SK-N-SH treated with all-trans-retinoic acid at 6 μM for 48 hours (cell line): ENCODE measurements at regions not wholly inside any gene's neighbourhood (a gene's known extent, or its start where the extent isn't known, plus 50 kb on each side); places are given as distances from the start of the nearest gene placed in this dataset.

Experiments
- ATAC-seq: fragments of 200-7000 bp; cut with Tn5 transposase; 3 replicates; pipeline ENCODE4 v1.9.1; 2020; ENCODE audit warnings: mild to moderate bottlenecking, moderate library complexity
- ARNTL ChIP-seq: fragments of 450-650 bp; formaldehyde crosslinking; IDR thresholded peaks from 2 replicates; pipeline ENCODE4 v1.5.0; 2020; ENCODE audit warnings: low read depth, mild to moderate bottlenecking, moderate library complexity, borderline replicate concordance
- BACH2 ChIP-seq: fragments of 250-450 bp; sonication (Bioruptor Pico); IDR thresholded peaks from 2 replicates; pipeline ENCODE4 v1.9.0; 2021; ENCODE audit warnings: mild to moderate bottlenecking, borderline replicate concordance
- CREB5 ChIP-seq: fragments of 250-450 bp; sonication (Bioruptor Pico); IDR thresholded peaks from 2 replicates; pipeline ENCODE4 v1.5.1; 2020; ENCODE audit warnings: low read depth, mild to moderate bottlenecking, moderate library complexity
- CSDC2 ChIP-seq: fragments of 250-450 bp; sonication (Bioruptor Pico); IDR thresholded peaks from 2 replicates; pipeline ENCODE4 v1.5.0; 2020; ENCODE audit warnings: mild to moderate bottlenecking, moderate library complexity
- ESRRG ChIP-seq: fragments of 250-450 bp; sonication (Bioruptor Pico); IDR thresholded peaks from 2 replicates; pipeline ENCODE4 v1.6.1; 2021; ENCODE audit warnings: mild to moderate bottlenecking
- ISL1 ChIP-seq: fragments of 250-450 bp; sonication (Bioruptor Pico); IDR thresholded peaks from 2 replicates; pipeline ENCODE4 v2.1.2; 2022; ENCODE audit warnings: mild to moderate bottlenecking, moderate library complexity
- OSR1 ChIP-seq: fragments of 250-450 bp; sonication (Bioruptor Pico); IDR thresholded peaks from 2 replicates; pipeline ENCODE4 v1.8.0; 2022; ENCODE audit warnings: moderate library complexity, mild to moderate bottlenecking, inconsistent platforms
- PATZ1 ChIP-seq: fragments of 250-450 bp; sonication (Bioruptor Pico); IDR thresholded peaks from 2 replicates; pipeline ENCODE4 v1.8.0; 2020; ENCODE audit warnings: mild to moderate bottlenecking, moderate library complexity, borderline replicate concordance
- PPARA ChIP-seq: fragments of 250-450 bp; sonication (Bioruptor Pico); IDR thresholded peaks from 2 replicates; pipeline ENCODE4 v1.5.0; 2020; ENCODE audit warnings: mild to moderate bottlenecking, borderline replicate concordance
- RARB ChIP-seq: fragments of 250-450 bp; sonication (Bioruptor Pico); IDR thresholded peaks from 2 replicates; pipeline ENCODE4 v1.8.0; 2021; ENCODE audit warnings: mild to moderate bottlenecking, moderate library complexity
- SNAI2 ChIP-seq: fragments of 250-450 bp; sonication (Bioruptor Pico); IDR thresholded peaks from 2 replicates; pipeline ENCODE4 v1.5.0; 2020; ENCODE audit warnings: mild to moderate bottlenecking, moderate library complexity
- TCF4 ChIP-seq: fragments of 250-450 bp; sonication (Bioruptor Pico); IDR thresholded peaks from 2 replicates; pipeline ENCODE4 v1.8.0; 2021; ENCODE audit warnings: mild to moderate bottlenecking, moderate library complexity, borderline replicate concordance
- TOX ChIP-seq: fragments of 250-450 bp; sonication (Bioruptor Pico); IDR thresholded peaks from 2 replicates; pipeline ENCODE4 v1.8.0; 2021; ENCODE audit warnings: mild to moderate bottlenecking, moderate library complexity, borderline replicate concordance
- ZC3H10 ChIP-seq: fragments of 250-450 bp; sonication (Bioruptor Pico); IDR thresholded peaks from 2 replicates; pipeline ENCODE4 v1.5.1; 2021; ENCODE audit warnings: mild to moderate bottlenecking, moderate library complexity
- ZFP3 ChIP-seq: fragments of 250-450 bp; sonication (Bioruptor Pico); IDR thresholded peaks from 2 replicates; pipeline ENCODE4 v1.5.0; 2020; ENCODE audit warnings: mild to moderate bottlenecking, moderate library complexity
- ZFP30 ChIP-seq: fragments of 450-650 bp; formaldehyde crosslinking; IDR thresholded peaks from 2 replicates; pipeline ENCODE4 v1.5.0; 2022; ENCODE audit warnings: mild to moderate bottlenecking, moderate library complexity
- ZNF565 ChIP-seq: fragments of 450-650 bp; formaldehyde crosslinking; conservative IDR thresholded peaks from 2 replicates; pipeline ENCODE4 v1.5.0; 2020; ENCODE audit warnings: low read depth, mild to moderate bottlenecking, moderate library complexity
- TF ChIP-seq, protein P1 (sequence below): fragments of 250-450 bp; sonication (Bioruptor Pico); IDR thresholded peaks from 2 replicates; pipeline ENCODE4 v1.8.0; 2021; ENCODE audit warnings: low read depth, mild to moderate bottlenecking, moderate library complexity, borderline replicate concordance
- TF ChIP-seq, protein P2 (sequence below): fragments of 250-450 bp; sonication (Bioruptor Pico); IDR thresholded peaks from 2 replicates; pipeline ENCODE4 v1.5.0; 2020; ENCODE audit warnings: mild to moderate bottlenecking, moderate library complexity
- TF ChIP-seq, protein P3 (sequence below): fragments of 250-450 bp; sonication (Bioruptor Pico); IDR thresholded peaks from 2 replicates; pipeline ENCODE4 v1.5.1; 2021; ENCODE audit warnings: mild to moderate bottlenecking, moderate library complexity

DNA sequence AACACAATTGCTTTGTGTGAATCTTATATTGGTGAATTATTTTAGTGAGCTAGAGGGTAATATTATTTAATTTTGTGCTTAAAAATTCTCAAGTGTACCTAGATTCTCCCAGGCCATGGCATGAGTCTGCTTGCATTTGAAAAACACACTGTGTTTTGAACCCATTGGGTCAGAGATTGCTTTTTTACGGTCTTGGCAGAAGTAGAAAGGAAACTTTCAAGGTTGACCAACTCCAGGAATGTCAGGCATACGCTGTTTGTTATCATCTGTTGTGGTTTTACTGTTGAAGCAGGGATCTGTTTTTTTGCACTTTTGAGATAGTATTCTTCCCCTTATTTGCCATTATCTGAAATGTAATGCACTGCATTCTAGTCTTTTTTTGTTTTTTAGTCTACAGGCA is 377.4 kb downstream of the RPRM start:
- TF ChIP-seq TCF4 (CRISPR knock-in tag) (no peak), PATZ1 (CRISPR knock-in tag) (no peak), ESRRG (no peak), RARB (no peak), TOX (no peak), ARNTL (CRISPR knock-in tag) (no peak), ZC3H10 (no peak), PPARA (CRISPR knock-in tag) (no peak), OSR1 (CRISPR knock-in tag) (no peak), BACH2 (CRISPR knock-in tag) (no peak), ISL1 (CRISPR knock-in tag) (no peak), ZNF565 (CRISPR knock-in tag) (no peak), CSDC2 (no peak), ZFP3 (CRISPR knock-in tag) (no peak), SNAI2 (no peak), ZFP30 (CRISPR knock-in tag) (no peak)
- TF ChIP-seq, protein P1, sequence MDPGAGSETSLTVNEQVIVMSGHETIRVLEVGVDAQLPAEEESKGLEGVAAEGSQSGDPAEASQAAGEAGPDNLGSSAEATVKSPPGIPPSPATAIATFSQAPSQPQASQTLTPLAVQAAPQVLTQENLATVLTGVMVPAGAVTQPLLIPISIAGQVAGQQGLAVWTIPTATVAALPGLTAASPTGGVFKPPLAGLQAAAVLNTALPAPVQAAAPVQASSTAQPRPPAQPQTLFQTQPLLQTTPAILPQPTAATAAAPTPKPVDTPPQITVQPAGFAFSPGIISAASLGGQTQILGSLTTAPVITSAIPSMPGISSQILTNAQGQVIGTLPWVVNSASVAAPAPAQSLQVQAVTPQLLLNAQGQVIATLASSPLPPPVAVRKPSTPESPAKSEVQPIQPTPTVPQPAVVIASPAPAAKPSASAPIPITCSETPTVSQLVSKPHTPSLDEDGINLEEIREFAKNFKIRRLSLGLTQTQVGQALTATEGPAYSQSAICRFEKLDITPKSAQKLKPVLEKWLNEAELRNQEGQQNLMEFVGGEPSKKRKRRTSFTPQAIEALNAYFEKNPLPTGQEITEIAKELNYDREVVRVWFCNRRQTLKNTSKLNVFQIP (CRISPR knock-in tag), result no peak
- TF ChIP-seq, protein P2, sequence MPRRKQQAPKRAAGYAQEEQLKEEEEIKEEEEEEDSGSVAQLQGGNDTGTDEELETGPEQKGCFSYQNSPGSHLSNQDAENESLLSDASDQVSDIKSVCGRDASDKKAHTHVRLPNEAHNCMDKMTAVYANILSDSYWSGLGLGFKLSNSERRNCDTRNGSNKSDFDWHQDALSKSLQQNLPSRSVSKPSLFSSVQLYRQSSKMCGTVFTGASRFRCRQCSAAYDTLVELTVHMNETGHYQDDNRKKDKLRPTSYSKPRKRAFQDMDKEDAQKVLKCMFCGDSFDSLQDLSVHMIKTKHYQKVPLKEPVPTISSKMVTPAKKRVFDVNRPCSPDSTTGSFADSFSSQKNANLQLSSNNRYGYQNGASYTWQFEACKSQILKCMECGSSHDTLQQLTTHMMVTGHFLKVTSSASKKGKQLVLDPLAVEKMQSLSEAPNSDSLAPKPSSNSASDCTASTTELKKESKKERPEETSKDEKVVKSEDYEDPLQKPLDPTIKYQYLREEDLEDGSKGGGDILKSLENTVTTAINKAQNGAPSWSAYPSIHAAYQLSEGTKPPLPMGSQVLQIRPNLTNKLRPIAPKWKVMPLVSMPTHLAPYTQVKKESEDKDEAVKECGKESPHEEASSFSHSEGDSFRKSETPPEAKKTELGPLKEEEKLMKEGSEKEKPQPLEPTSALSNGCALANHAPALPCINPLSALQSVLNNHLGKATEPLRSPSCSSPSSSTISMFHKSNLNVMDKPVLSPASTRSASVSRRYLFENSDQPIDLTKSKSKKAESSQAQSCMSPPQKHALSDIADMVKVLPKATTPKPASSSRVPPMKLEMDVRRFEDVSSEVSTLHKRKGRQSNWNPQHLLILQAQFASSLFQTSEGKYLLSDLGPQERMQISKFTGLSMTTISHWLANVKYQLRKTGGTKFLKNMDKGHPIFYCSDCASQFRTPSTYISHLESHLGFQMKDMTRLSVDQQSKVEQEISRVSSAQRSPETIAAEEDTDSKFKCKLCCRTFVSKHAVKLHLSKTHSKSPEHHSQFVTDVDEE (CRISPR knock-in tag), result no peak
- TF ChIP-seq, protein P3, sequence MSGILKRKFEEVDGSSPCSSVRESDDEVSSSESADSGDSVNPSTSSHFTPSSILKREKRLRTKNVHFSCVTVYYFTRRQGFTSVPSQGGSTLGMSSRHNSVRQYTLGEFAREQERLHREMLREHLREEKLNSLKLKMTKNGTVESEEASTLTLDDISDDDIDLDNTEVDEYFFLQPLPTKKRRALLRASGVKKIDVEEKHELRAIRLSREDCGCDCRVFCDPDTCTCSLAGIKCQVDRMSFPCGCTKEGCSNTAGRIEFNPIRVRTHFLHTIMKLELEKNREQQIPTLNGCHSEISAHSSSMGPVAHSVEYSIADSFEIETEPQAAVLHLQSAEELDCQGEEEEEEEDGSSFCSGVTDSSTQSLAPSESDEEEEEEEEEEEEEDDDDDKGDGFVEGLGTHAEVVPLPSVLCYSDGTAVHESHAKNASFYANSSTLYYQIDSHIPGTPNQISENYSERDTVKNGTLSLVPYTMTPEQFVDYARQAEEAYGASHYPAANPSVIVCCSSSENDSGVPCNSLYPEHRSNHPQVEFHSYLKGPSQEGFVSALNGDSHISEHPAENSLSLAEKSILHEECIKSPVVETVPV (CRISPR knock-in tag), result no peak
- no peak for ATAC-seq

GRCh38 chr2:153100151-153100550 is 378.4 kb downstream of the RPRM start:
- no peak for ATAC-seq
- TF ChIP-seq CREB5 (CRISPR knock-in tag) (no peak), BACH2 (CRISPR knock-in tag) (no peak), CSDC2 (no peak), TCF4 (CRISPR knock-in tag) (no peak), ZNF565 (CRISPR knock-in tag) (no peak)
- TF ChIP-seq, protein P1 (CRISPR knock-in tag), result no peak

DNA sequence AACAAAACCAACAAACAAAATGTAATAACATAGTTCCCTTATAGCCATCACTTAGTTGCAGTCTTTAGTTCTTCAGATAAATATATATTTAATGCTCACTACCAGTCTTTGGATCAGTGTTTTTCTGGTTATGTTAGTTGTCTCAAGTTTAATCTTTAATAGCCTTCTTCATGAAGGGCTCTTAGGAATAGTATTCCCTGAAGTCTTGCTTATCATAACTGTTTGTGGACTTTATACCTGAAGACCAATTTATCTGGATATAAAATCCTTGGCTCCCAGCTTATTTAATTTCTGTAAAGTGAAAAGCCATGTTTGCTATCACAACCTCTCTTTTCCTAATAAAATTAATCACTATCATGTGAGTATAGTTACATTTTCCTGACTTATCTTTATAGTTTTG is 379.7 kb downstream of the ARL6IP6 start:
- no peak for ATAC-seq
- TF ChIP-seq PATZ1 (CRISPR knock-in tag), result no peak
- TF ChIP-seq, protein P1 (CRISPR knock-in tag), result no peak
- TF ChIP-seq, protein P2 (CRISPR knock-in tag), result no peak
- no peak for TF ChIP-seq ISL1 (CRISPR knock-in tag)
- no peak for TF ChIP-seq RARB
- TF ChIP-seq PPARA (CRISPR knock-in tag), result no peak
